ENCODE measurements at regions not wholly inside any gene's neighbourhood (a gene's known extent, or its start where the extent isn't known, plus 50 kb on each side); places are given as distances from the start of the nearest gene placed in this dataset.

- H3K27ac ChIP-seq, result peak overlapping the region; percentile 81
- TF ChIP-seq, protein P1, sequence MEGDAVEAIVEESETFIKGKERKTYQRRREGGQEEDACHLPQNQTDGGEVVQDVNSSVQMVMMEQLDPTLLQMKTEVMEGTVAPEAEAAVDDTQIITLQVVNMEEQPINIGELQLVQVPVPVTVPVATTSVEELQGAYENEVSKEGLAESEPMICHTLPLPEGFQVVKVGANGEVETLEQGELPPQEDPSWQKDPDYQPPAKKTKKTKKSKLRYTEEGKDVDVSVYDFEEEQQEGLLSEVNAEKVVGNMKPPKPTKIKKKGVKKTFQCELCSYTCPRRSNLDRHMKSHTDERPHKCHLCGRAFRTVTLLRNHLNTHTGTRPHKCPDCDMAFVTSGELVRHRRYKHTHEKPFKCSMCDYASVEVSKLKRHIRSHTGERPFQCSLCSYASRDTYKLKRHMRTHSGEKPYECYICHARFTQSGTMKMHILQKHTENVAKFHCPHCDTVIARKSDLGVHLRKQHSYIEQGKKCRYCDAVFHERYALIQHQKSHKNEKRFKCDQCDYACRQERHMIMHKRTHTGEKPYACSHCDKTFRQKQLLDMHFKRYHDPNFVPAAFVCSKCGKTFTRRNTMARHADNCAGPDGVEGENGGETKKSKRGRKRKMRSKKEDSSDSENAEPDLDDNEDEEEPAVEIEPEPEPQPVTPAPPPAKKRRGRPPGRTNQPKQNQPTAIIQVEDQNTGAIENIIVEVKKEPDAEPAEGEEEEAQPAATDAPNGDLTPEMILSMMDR (conservative IDR thresholded peaks at IDR 0.05; ENCODE audit: low read depth), result no peak
- CTCF ChIA-PET, result interaction anchor here (0.6 kb wide), 1 partner anchor 157 kb away, joined by 3 read pairs; no protein-coding TSS in a partner anchor
- POLR2A ChIA-PET (ENCODE audit: low non-redundant PET), result no interaction called here
- no peak for DNase-seq (ENCODE audit: low spot score)
Observed at GRCh38 chr12:95607642-95608041, 56.4 kb upstream of the USP44 start.

DNA sequence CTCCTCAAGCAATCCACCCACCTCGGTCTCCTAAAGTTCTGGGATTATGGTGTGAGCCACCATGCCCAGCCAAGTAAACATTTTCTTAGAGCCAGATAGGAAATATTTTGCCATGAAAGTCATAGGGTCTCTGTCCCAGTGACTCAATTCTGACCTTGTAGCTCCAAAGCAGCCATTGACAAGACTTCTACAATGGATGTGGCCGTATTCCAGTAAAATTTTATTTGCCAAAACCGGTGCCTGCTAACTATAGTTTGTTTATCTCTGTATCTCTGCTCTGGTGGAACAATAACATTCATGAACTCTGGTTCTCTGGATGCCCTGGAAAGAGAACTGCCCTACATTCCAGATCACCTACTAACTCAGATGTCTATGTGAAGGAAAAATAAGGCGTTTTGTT, 54.6 kb upstream of the USP44 start:
- ChIA-PET CTCF (interaction anchor here (0.6 kb wide), 1 partner anchor 417 kb away, joined by 3 read pairs; no protein-coding TSS in a partner anchor), POLR2A (ENCODE audit: low non-redundant PET) (no interaction called here)
- no peak for DNase-seq (ENCODE audit: low spot score)
- TF ChIP-seq, protein P1 (conservative IDR thresholded peaks at IDR 0.05; ENCODE audit: low read depth), result no peak
- H3K27ac ChIP-seq, result no peak overlapping the region

DNA sequence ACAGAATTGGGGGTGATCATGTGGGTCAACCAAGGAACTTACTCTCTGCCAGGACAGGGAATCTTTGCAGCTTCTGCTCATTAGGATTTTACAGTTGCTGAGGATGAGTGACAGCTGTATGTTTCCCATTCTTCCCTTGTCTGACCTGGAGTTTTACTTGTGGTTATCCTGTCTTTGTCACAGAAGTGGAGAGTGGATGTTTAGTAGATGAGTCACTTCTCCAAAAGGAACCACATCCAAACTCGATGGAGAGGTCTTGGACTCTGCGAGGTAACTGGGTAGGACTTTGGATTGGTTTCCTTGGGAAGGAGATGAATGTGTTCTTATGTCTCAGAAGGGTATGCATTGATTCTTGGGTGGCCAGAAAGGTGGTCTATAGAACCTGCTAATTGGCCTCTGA, 53.8 kb upstream of the USP44 start:
- H3K27ac ChIP-seq, result no peak overlapping the region
- ChIA-PET POLR2A (ENCODE audit: low non-redundant PET) (interaction anchor here (0.6 kb wide), 1 partner anchor 181 kb away, joined by 6 read pairs; no protein-coding TSS in a partner anchor), CTCF (no interaction called here)
- TF ChIP-seq, protein P1 (conservative IDR thresholded peaks at IDR 0.05; ENCODE audit: low read depth), result no peak
- peak; percentile 70 for DNase-seq (ENCODE audit: low spot score)

DNA sequence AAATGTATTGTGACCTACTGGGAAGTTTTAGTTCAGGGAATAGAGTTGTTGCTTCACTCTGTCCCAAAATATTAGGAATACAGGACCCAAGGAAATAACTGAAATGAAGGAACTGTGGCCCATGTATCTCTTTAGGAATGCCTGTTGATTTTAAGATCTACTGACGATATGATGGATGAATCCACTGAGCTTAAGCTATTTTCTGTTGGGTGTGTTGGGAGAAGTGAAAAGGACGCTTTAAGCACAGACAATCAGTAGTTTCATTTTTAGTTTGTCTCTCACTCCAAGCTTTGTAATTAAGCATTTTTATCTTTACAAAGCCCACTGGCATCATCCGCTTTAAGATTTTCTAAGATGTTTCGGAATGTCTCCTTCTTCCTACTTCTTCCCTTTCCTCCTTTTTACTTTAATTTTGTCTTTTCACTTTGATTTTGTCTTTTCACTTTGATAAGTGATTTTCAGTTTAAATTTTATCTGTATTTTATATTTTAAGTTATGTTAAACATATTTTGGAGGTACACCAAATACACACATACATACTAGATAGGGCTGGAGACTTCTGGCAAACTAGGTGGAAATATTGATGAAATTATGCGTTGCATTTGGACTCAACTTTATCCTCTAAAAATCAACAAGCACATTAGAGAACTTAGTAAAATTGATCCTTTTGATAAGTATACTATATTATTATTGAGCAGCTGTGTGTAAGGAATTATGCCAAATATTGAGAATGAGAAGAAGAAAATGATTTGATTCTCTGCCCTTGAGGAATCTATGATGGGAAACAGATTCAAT, 52.3 kb upstream of the USP44 start:
- no peak for DNase-seq (ENCODE audit: low spot score)
- no peak overlapping the region for H3K27ac ChIP-seq
- CTCF ChIA-PET, result interaction anchor here (0.6 to 0.7 kb wide), 2 partner anchors 159 to 270 kb away, joined by 3 to 4 read pairs; no protein-coding TSS in a partner anchor
- POLR2A ChIA-PET (ENCODE audit: low non-redundant PET), result no interaction called here
- TF ChIP-seq, protein P1 (conservative IDR thresholded peaks at IDR 0.05; ENCODE audit: low read depth), result no peak

DNA sequence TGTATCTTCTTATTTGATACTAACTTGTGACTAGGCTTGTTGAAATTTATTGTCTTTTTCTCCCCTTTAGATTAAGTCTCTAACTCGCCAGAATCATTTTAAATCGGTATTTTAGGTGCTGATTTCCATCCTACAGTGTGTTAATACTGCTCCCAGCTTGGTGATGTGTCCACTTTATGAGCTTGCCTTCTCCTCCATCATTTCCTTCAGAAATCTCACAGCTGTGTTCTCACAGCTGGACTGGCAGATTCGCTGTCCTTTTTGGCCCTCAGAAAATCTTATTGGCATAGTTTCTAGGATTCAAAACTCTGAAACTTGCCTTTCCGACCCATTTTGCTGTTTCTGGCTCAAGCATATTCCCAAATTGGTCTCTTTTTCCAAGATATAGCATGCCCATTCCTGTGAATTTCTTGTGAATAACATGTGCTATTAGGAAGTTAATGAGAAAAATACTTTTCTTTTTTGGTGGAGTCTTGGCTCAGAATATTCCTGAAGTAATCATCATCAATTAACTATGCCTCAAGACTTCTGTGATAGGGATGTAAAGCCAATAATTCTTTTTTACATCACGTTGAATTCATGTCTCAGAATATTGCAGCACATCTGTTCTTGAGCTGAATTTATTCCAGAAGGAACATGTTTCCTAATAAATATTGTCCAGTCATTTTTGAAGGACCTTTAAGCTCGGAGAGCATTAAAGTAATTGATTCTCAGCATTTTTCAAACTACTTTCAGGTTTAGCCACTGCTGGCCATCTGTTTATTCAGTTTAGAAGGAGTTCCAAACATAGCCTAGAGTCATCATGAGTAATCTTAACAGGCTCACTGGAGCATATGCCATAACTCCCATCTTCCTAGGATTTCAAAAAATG, 50.0 kb upstream of the USP44 start:
- peak; percentile 41 for DNase-seq (ENCODE audit: low spot score)
- ChIA-PET CTCF (no interaction called here), POLR2A (ENCODE audit: low non-redundant PET) (no interaction called here)
- no peak overlapping the region for H3K27ac ChIP-seq
- TF ChIP-seq, protein P1 (conservative IDR thresholded peaks at IDR 0.05; ENCODE audit: low read depth), result no peak

Measured in RWPE1 (cell line).